GM19452 (cell line): ENCODE measurements at regions not wholly inside any gene's neighbourhood (a gene's known extent, or its start where the extent isn't known, plus 50 kb on each side); places are given as distances from the start of the nearest gene placed in this dataset.
A peak's percentile ranks its signal among the peaks of the same experiment; 100 is the strongest.

Experiments
- ATAC-seq: cut with Tn5 transposase; IDR thresholded peaks from one replicate; pipeline ENCODE4 v1.9.1; 2021; ENCODE audit not compliant: unreplicated experiment

DNA sequence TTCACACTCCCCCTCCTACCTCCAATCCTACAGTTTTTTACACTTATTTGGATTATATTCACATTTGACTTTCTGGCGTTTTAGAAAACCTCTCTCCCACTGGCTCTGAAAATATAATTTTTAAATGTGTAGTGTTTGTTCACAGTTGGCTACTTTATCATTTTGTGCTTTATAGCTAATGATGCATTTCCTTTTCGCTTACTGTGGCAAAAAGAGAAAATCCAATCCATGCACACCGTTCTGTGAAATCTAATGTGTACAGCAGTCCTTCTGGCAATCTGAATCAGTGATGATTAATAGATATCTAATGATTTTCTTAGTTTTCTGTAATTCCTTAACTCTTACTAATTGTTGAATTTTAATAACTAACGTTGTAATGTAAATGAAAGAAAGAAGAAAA lies 271.5 kb downstream of the ARAP2 start:
- no peak for ATAC-seq

DNA sequence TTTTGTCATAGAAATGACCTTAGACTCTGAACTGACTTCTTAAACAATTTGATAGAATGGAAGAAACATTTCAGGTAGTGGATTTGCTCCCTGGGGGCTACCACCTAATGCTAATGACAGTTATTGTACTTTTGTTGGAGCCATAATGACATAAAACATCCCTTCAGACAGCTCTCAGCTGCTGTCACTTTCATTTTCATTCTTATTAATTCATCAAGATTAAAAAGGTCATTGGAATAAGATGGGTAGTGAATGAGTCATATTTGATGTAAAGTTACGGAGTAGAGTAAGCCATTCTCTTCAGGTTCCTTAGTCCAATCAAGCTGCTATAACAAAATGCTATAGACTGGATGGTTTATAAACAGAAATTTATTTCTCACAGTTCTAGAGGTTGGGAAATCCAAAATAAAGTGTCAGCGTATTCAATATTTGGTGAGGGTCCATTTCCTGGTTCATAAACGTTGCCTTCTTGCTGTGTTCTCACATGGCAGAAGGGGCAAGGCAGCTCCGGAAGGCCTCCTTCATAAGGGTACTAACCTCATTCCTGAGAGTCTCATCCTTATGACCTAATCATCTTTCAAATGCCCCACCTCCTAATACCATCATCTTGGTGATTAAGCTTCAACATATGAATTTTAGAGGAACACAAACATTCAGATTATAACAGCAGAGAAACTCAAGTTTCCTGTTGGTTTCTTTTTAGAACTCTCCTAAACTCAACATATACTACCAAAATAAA lies 268.5 kb downstream of the ARAP2 start:
- peak; percentile 50 for ATAC-seq

DNA sequence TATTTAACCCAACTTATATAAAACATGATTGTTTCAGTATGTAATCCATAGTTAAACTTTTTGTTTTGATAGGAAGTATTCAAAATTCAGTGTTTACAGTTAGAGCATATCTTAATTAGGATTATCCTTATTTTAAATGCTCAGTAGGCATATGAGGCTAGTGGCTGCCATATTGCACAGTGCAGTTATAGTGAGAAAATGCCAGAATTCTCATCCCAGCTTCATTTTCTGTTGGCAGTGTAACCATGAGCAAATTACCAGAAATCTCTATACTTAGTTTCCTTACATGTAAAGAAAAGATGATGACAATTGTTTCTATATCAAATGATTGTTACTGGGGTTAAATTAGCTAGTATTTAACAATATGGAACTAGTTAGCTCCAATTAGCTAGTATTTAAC lies 265.8 kb downstream of the ARAP2 start:
- ATAC-seq = no peak

DNA sequence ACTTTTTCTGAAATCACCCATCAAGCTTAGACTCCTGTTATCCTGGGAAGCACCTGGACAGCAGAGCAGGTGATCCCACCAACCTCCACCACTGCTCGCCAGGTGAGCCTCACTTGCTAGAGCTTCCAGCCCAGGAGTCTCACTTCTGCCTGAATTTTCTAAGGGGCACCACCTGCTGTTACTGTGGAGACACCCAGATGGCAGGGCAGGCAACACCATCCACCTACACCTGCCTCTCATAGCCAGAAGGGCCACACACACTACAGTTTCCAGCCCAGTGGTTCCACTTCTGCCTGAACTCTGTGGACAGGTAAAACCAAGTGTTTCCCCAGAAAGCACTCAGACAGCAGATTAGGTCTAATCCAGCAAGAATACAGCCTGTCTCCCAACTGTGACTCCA lies 262.0 kb downstream of the ARAP2 start:
- no peak for ATAC-seq

DNA sequence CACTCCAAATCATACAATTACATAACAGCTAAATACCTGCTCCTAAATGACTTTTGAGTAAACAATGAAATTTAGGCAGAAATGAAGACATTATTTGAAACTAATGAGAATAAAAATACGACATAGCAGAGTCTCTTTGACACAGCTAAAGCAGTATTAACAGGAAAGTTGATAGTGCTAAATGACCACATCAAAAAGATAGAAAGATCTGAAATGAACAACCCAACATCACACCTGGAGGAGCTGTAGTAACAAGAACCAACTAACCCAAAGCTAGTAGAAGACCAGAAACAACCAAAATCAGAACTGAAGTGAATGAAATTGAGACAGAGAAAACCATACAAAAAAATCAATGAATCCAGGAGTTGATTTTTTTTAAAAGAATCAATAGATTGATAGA lies 257.8 kb downstream of the ARAP2 start:
- no peak for ATAC-seq

DNA sequence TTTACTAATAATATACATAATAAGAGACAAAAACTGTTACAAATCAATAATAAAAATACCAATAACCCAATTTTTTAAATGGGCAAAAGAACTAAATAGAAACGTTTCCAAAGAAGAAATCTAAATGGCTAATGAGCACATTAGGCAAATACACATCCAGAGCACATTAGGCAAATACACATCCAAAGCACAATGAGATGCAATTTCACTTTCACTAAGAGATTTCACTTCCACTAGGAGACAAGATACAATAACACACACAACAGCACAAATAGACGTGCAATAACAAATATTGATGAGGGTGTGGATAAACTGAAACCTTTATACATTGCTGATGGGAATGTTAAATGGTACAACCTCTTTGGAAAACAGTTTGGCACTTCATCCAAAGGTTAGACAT lies 250.7 kb downstream of the ARAP2 start:
- no peak for ATAC-seq

DNA sequence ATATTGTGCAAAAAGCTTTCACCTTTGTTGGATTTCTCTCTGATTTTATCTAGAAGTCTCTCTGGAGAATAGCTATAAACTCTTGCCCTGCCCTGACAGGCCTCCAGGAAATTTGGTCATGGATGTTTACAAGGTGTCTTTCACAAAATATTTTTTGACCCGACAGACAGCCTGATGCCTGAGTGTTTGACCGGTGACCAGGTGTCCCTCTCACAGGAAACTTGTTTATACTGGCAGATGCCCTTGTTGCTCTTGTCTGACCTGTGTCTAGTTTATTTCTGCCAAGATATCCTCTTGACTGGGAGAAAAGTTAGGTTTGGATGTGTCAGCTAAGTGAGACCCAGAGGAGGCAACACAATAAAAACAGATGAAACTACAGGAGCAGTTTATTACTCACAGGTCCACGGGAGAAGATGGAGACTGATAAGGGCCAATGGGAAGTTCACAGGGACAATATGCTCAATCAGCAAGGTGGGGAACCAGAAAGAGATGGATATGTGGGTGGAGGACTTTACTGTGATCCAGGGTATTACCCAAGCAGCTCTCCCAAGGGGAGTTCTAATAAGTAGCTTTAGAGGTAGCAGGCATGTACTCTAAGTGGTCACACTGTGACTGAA lies 243.3 kb downstream of the ARAP2 start:
- no peak for ATAC-seq

DNA sequence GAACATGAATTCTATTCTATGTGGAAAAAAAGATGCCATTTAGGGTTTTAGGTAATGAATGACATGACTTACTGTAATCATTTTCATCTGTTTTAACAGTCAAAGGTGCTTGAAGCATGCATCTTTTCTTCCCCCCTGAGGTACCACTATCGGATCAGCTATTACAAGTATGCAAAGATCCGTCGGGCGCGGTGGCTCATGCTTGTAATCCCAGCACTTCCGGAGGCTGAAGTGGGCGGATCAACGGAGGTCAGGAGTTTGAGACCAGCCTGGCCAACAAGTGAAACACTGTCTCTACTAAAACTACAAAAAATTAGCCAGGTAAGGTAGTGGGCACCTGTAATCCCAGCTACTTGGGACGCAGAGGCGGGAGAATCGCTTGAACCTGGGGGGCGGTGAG lies 241.3 kb downstream of the ARAP2 start:
- ATAC-seq = no peak

DNA sequence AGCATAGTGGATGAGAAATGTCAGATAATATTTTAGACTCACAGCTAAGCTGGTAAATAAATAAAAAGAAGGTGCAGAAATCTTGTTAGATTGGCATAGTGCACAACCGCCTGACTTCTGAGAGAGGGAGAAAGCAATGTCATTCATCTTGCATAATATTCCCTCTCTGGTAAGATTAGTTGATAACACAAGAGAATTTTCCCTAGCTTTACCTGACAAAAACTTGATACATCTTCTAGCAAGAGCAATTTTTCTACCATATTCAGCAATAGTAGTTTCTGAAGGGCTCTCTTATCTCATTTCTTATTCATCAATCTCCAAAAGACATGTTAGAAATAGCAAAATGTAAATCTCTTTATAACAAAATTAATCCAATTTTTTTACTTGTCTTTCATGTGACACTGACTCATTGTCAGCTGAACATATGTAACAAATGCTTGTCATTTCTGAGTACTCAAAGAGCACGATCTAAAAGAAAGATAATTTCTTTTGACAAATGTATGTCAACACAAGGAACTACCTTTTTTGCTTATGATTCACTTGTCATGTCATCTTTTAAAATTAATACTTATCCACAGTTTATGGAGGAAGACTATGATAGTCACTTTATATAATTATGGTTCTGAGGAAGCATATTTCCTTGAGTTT lies 240.0 kb downstream of the ARAP2 start:
- no peak for ATAC-seq

DNA sequence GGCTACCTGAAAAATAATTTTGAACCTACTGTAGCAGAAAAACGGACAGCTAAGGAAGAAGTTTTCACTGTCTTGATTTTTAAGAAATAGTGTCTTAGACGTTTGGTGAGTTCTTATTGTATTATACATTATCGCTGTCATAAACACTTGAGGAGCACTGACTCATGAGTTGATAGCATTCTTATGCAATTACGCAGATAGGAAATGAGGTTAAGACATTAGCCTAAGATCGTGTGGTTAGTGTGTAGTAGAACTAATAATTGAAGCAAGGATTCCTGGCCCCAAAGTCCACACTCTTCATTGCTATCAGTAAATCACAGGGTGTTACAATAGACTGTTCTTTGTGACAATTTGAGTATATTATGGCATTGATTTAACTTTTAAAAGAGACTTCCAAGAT lies 238.1 kb downstream of the ARAP2 start:
- ATAC-seq = no peak

DNA sequence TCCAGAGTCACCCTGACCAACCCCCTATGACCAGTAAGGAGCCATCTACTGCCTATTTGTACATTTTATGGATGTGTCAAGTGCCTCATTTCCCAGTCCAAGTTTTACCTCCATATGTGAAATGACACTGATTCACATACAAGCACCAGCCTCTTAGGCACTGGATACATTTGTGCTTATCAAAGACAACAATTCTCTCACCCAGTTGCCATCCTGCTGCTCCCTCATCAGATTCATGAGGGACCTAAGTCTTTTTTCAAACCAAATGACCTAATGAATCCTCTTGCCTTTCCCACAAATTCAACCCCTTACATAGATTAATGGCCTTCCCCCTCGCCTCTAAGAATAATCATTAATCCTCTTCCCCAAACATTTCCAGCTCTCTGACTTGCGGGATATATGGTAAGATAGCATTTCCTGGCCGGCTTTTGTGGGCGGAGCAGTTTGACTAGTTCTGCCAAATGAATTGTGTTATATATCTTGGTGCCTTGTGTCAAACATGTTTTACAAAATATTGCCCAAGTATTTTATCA lies 233.9 kb downstream of the ARAP2 start:
- no peak for ATAC-seq

DNA sequence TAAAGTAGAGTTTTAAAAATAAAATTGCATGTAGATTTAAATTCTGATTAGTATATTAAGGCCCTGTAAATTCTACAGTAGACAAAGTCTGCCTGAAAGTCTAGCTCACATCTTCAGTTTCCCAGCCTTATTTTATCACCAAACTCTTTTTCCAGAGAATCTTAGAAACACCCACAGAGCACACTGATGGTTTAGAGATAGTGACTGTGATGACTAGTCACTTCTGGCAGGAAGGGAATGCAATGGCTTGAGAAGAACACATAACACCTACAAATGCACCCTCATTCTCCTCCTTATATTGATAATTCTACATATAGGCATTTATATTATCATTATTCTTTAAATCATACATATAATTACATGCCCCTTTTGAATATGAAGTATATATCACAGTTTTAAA lies 232.9 kb downstream of the ARAP2 start:
- no peak for ATAC-seq

DNA sequence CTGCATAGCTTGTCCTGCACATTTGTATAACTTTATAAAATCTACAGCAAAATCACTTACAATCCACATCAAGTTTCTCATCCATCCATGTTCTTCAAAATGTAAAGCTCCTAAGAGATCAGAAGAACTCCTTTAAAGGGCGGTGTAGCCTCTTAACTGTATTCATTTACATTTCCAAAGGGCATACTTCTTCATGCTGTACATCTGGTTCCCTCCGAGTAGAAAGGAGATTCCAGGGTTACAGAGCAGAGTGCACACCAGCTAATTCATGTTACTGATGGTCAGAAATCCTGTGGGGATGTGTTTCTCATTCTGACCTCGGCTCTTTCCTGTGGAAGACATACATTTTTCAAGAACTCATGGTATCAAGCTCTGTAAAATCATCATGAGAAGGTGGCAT lies 231.8 kb downstream of the ARAP2 start:
- no peak for ATAC-seq

DNA sequence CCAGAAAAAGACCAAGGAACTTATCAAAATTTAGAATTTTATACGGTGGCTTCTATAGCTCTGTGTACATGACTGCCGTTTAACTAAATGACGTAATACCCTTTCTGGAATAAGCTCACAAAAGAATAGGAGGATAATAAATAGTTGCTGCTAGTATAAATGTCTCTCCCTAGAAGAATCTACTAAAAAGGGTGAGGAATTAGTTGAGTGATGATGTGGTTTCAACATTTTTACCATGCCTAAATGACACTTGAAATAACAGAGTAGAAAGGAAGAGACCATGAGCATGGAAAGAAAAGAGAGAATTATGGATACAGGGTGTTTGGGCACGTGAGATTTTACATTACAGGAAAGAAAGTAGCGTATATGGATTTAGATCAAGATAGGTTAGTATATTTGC lies 231.1 kb downstream of the ARAP2 start:
- ATAC-seq = no peak
